Ishikawa (cell line): ENCODE measurements at regions not wholly inside any gene's neighbourhood (a gene's known extent, or its start where the extent isn't known, plus 50 kb on each side); places are given as distances from the start of the nearest gene placed in this dataset.

Source experiments
- CEBPB ChIP-seq: IDR thresholded peaks from 2 replicates; pipeline ENCODE4 v1.6.1; 2012
- CREB1 ChIP-seq: IDR thresholded peaks from 2 replicates; pipeline ENCODE4 v1.6.1; 2012; ENCODE audit warnings: low read depth
- EGR1 ChIP-seq: IDR thresholded peaks from 2 replicates; pipeline ENCODE4 v1.6.1; 2012
- RAD21 ChIP-seq: IDR thresholded peaks from 2 replicates; pipeline ENCODE4 v1.6.1; 2012; ENCODE audit warnings: low read depth
- TAF1 ChIP-seq: IDR thresholded peaks from 2 replicates; pipeline ENCODE4 v1.6.1; 2012; ENCODE audit warnings: low read depth, mild to moderate bottlenecking
- TCF12 ChIP-seq: IDR thresholded peaks from 2 replicates; pipeline ENCODE4 v1.6.1; 2012; ENCODE audit warnings: low read depth
- YY1 ChIP-seq: IDR thresholded peaks from 2 replicates; pipeline ENCODE4 v1.6.1; 2012; ENCODE audit warnings: low read depth
- TF ChIP-seq, protein P1 (sequence below): IDR thresholded peaks from 2 replicates; pipeline ENCODE4 v1.6.1; 2012; ENCODE audit warnings: low read depth, mild to moderate bottlenecking
- TF ChIP-seq, protein P2 (sequence below): IDR thresholded peaks from 2 replicates; pipeline ENCODE4 v1.6.1; 2012

DNA sequence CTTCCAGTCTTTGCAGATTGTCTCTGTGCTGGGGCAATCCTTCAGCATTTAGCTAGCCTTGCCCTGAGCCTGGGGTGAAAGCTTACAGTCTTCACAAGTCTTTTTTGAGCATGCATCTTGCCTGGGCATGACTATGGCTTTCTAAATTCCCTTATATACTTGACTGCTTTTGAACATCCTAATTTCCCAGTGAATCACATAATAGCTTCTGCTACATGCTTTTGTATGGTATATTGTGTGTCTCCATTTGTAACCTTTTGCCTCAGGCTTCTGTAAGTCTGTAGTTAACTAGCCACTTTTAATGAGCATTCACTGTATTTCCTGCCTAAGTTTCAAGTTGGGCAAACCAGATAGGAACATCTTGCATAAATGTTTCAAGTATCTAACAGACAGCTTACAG, 76.8 kb downstream of the CHCHD4 start:
- TF ChIP-seq EGR1 (no peak), TAF1 (no peak), TCF12 (no peak), RAD21 (no peak), YY1 (no peak), CREB1 (no peak), CEBPB (no peak)
- TF ChIP-seq, protein P1, sequence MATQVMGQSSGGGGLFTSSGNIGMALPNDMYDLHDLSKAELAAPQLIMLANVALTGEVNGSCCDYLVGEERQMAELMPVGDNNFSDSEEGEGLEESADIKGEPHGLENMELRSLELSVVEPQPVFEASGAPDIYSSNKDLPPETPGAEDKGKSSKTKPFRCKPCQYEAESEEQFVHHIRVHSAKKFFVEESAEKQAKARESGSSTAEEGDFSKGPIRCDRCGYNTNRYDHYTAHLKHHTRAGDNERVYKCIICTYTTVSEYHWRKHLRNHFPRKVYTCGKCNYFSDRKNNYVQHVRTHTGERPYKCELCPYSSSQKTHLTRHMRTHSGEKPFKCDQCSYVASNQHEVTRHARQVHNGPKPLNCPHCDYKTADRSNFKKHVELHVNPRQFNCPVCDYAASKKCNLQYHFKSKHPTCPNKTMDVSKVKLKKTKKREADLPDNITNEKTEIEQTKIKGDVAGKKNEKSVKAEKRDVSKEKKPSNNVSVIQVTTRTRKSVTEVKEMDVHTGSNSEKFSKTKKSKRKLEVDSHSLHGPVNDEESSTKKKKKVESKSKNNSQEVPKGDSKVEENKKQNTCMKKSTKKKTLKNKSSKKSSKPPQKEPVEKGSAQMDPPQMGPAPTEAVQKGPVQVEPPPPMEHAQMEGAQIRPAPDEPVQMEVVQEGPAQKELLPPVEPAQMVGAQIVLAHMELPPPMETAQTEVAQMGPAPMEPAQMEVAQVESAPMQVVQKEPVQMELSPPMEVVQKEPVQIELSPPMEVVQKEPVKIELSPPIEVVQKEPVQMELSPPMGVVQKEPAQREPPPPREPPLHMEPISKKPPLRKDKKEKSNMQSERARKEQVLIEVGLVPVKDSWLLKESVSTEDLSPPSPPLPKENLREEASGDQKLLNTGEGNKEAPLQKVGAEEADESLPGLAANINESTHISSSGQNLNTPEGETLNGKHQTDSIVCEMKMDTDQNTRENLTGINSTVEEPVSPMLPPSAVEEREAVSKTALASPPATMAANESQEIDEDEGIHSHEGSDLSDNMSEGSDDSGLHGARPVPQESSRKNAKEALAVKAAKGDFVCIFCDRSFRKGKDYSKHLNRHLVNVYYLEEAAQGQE: no peak
- TF ChIP-seq, protein P2, sequence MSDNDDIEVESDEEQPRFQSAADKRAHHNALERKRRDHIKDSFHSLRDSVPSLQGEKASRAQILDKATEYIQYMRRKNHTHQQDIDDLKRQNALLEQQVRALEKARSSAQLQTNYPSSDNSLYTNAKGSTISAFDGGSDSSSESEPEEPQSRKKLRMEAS: no peak
